Gastrocnemius medialis (tissue), 4 donors: ENCODE measurements at regions not wholly inside any gene's neighbourhood (a gene's known extent, or its start where the extent isn't known, plus 50 kb on each side); places are given as distances from the start of the nearest gene placed in this dataset.

ENCODE experiments used
- POLR2A ChIP-seq, 2 donors: fragments of 450-650 bp; IDR thresholded peaks; one replicate each; pipeline ENCODE4 v1.6.1; 2017; ENCODE audit warnings: antibody characterized with exemption in 2 of 2, mild to moderate bottlenecking in 2 of 2, moderate library complexity in 2 of 2
- TF ChIP-seq, protein P1 (sequence below), 5 experiments: fragments of 450-650 bp in 3 of 5; fragments of 200-600 bp in 2 of 5; sonication (generic) in 2 of 5; IDR thresholded peaks in 4 of 5; conservative IDR thresholded peaks in 1 of 5; 1 replicate in 4 of 5; 2 replicates in 1 of 5; pipeline ENCODE4 v1.5.1; 2016 to 2019; ENCODE audit warnings: antibody characterized with exemption in 5 of 5, mild to moderate bottlenecking in 3 of 5, moderate library complexity in 3 of 5

DNA sequence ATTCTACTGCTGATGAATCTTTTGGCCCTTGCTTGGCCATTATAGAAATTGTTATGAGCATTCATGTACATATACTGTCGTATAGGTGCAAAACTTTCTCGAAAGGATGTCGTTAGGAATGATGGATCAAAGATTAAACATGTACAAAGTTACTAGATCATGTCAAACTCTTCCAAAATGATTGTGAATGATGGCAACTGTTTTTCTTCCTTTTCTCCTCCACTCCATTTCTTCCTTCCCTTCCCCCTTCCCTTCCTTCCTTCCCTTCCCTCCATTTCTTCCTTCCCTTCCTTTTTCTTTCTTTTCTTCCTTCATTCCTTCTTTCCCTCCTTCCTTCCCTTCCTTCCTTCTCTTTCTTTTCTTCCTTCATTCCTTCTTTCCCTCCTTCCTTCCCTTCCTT lies 973.9 kb downstream of the CDH11 start:
- TF ChIP-seq, protein P1, sequence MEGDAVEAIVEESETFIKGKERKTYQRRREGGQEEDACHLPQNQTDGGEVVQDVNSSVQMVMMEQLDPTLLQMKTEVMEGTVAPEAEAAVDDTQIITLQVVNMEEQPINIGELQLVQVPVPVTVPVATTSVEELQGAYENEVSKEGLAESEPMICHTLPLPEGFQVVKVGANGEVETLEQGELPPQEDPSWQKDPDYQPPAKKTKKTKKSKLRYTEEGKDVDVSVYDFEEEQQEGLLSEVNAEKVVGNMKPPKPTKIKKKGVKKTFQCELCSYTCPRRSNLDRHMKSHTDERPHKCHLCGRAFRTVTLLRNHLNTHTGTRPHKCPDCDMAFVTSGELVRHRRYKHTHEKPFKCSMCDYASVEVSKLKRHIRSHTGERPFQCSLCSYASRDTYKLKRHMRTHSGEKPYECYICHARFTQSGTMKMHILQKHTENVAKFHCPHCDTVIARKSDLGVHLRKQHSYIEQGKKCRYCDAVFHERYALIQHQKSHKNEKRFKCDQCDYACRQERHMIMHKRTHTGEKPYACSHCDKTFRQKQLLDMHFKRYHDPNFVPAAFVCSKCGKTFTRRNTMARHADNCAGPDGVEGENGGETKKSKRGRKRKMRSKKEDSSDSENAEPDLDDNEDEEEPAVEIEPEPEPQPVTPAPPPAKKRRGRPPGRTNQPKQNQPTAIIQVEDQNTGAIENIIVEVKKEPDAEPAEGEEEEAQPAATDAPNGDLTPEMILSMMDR (IDR thresholded peaks at IDR 0.05 in 4 of 5, conservative IDR thresholded peaks at IDR 0.05 in 1 of 5), result no peak
- no peak for TF ChIP-seq POLR2A (IDR thresholded peaks at IDR 0.05)
